GM12872 (cell line): ENCODE measurements at regions not wholly inside any gene's neighbourhood (a gene's known extent, or its start where the extent isn't known, plus 50 kb on each side); places are given as distances from the start of the nearest gene placed in this dataset.

ENCODE experiments used
- CTCF ChIP-seq: IDR thresholded peaks from 3 replicates; pipeline ENCODE4 v1.5.1; 2011; ENCODE audit warnings: low read depth, mild to moderate bottlenecking, low read length, moderate library complexity; ENCODE audit not compliant: insufficient read depth

DNA sequence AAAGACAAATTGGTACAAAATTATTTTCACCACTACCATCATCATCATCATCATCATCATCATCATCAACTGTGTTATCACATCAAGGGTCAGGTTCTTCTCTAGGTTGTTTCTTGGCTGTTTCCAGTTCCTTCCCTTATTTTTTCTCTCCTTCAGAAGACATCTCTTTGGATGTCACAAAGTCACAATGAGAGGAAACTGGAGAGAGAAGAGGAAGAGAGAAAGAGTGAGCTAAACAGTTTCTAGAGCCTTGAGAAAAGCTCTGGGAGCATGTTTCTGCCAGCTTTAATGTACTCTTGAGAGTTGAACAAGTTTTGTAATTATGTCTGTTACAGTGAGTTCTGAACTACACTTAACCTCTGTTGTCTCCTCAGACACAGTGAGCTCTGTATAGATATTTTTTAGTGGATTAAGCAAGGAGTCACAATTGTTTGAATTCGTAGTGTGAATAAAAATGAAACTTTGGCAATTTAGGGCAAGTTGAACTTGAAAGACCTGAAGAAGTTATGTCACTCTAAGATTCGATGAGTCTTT, 123.0 kb upstream of the AKIRIN2 start:
- TF ChIP-seq CTCF, result no peak

GRCh38 chr6:87822011-87822410, 120.0 kb upstream of the AKIRIN2 start:
- TF ChIP-seq CTCF, result no peak

- no peak for TF ChIP-seq CTCF
Measured at GRCh38 chr6:87820343-87820984, 118.4 kb upstream of the AKIRIN2 start.

- TF ChIP-seq CTCF, result no peak
Measured at GRCh38 chr6:87817183-87817582, 115.2 kb upstream of the AKIRIN2 start.

GRCh38 chr6:87815449-87815848, 113.4 kb upstream of the AKIRIN2 start:
- no peak for TF ChIP-seq CTCF

- no peak for TF ChIP-seq CTCF
Measured at GRCh38 chr6:87808005-87808757, 106.1 kb upstream of the AKIRIN2 start.

GRCh38 chr6:87807475-87807874, 105.4 kb upstream of the AKIRIN2 start:
- no peak for TF ChIP-seq CTCF
